ENCODE measurements at regions not wholly inside any gene's neighbourhood (a gene's known extent, or its start where the extent isn't known, plus 50 kb on each side); places are given as distances from the start of the nearest gene placed in this dataset. TPM values are rescaled to one million over a fixed set of nuclear protein-coding genes. Genes with fewer than 3 reads are reported as not detected.

GRCh38 chr22:47225931-47226633, 463.6 kb downstream of the TBC1D22A start:
- no TSS peak for BruUV-seq (replicated peaks)
- POLR2A ChIA-PET: no interaction called here
- FAIRE-seq (no peak), ATAC-seq (peak; percentile 41; the same call in 2 of the 3 replicates), DNase-seq (ENCODE audit: low spot score) (no peak)
- H3K4me3 ChIP-seq (replicated peaks in 1 of 3; ENCODE audit: insufficient read depth in 1 of 3, low read depth in 2 of 3, low read length in 3 of 3): no peak overlapping the region
- H2AFZ ChIP-seq (ENCODE audit: low read length): no peak overlapping the region
- CTCF ChIA-PET (ENCODE audit: low intra/inter-chr PET ratio, low total read pairs): no interaction called here
- peaks cover 0 to 6% of the 10 kb centered on the region in 2 experiments; a peak in 1 of 5 replicates for H3K27me3 ChIP-seq (ENCODE audit: control insufficient read depth in 1 of 2, insufficient read depth in 2 of 2, low read length in 2 of 2)
- 3% methylated on average over 6 of the region's 15 CpGs for WGBS (ENCODE audit: low lambda C conversion rate)
- H3K9me3 ChIP-seq (ENCODE audit: low read length): no peaks in the 10 kb centered on the region
- no peak overlapping the region for H3K9ac ChIP-seq (ENCODE audit: insufficient read depth, low read depth, low read length)
- in situ Hi-C loops (cut with HindIII; ENCODE audit: extremely low pct_ligation_motif_present, low pct_unique_long_range_greater_than_20kb): no loop called here
- H3K4me1 ChIP-seq (ENCODE audit: insufficient read depth, low read length): no peaks in the 10 kb centered on the region
- no peaks in the 10 kb centered on the region for H4K20me1 ChIP-seq (ENCODE audit: insufficient read depth, low read length)
- H3K27ac ChIP-seq (ENCODE audit: extremely low read length, insufficient read depth, low read length): no peak overlapping the region
- no peaks in the 10 kb centered on the region for H3K79me2 ChIP-seq (ENCODE audit: insufficient read depth, low read length)
- no peaks in the 10 kb centered on the region for H3K36me3 ChIP-seq (replicated peaks in 1 of 2; ENCODE audit: control insufficient read depth in 1 of 2, insufficient read depth in 2 of 2, low read length in 2 of 2)
- peak; percentile 69; the same call in 1 of the 2 replicates for TF ChIP-seq HNRNPL (IDR thresholded peaks at IDR 0.05; ENCODE audit: low read depth, low read length)
- TF ChIP-seq ZNF317 (CRISPR knock-in tag; IDR thresholded peaks at IDR 0.05): no peak
- intact Hi-C loops (cut with micrococcal nuclease; ENCODE audit: unreplicated experiment): no loop called here
- H3K4me2 ChIP-seq (ENCODE audit: low read depth, low read length): no peak overlapping the region

DNA sequence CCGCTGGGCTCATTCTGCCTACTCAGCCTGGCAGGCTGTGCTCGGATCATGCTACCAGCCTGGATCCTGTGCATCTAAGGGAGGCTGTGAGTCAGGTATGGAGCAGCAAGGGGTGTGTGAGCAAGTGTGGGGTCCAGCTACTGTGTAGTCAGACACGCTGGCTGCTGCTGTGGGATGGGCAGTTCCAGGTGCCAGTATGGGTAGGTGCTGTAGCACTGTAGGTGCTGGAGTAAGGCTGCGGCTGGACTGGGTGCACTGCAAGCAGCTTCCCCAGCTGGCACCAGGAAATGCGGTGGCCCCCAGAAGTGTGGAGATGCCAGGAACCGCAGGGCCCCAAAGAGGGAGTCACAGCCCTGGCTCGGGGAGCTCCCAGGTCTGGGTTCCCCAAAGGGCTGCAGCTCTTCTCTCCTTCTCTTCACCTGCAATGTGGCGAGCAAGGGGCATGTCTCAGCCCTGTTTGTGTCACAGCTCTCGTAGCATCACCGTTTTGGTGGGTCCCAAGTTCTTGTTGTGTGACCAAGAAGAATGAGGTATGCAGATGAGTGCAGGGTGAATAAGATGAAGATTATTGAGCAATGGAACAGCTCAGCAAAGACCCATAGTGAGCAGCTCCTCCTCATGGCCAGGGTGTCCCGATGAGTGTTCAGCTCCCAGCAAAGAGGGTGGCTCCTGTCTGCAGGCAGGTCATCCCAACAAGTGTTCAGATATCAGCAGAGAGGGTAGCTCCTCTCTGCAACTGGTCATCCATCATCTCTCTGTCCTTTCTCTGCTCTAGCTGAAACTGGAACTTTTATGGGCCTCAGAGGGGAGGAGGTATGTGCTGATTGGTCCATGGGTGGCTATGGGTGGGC, 462.9 kb downstream of the TBC1D22A start:
- Histone ChIP-seq H3K36me3 (replicated peaks in 1 of 2; ENCODE audit: control insufficient read depth in 1 of 2, insufficient read depth in 2 of 2, low read length in 2 of 2) (no peaks in the 10 kb centered on the region), H3K4me3 (replicated peaks in 1 of 3; ENCODE audit: insufficient read depth in 1 of 3, low read depth in 2 of 3, low read length in 3 of 3) (no peak overlapping the region), H3K4me1 (ENCODE audit: insufficient read depth, low read length) (no peaks in the 10 kb centered on the region), H2AFZ (ENCODE audit: low read length) (no peak overlapping the region), H3K9me3 (ENCODE audit: low read length) (no peaks in the 10 kb centered on the region), H4K20me1 (ENCODE audit: insufficient read depth, low read length) (no peaks in the 10 kb centered on the region), H3K27ac (ENCODE audit: extremely low read length, insufficient read depth, low read length) (no peak overlapping the region), H3K4me2 (ENCODE audit: low read depth, low read length) (no peak overlapping the region), H3K27me3 (ENCODE audit: control insufficient read depth in 1 of 2, insufficient read depth in 2 of 2, low read length in 2 of 2) (peaks cover 0 to 6% of the 10 kb centered on the region in 2 experiments; a peak in 1 of 5 replicates), H3K79me2 (ENCODE audit: insufficient read depth, low read length) (no peaks in the 10 kb centered on the region), H3K9ac (ENCODE audit: insufficient read depth, low read depth, low read length) (no peak overlapping the region)
- in situ Hi-C loops (cut with HindIII; ENCODE audit: extremely low pct_ligation_motif_present, low pct_unique_long_range_greater_than_20kb) (no loop called here), intact Hi-C loops (cut with micrococcal nuclease; ENCODE audit: unreplicated experiment) (no loop called here)
- CTCF ChIA-PET (ENCODE audit: low intra/inter-chr PET ratio, low total read pairs): no interaction called here
- DNase-seq (ENCODE audit: low spot score) (no peak), ATAC-seq (no peak), FAIRE-seq (no peak)
- POLR2A ChIA-PET: no interaction called here
- no peak for TF ChIP-seq MAFF (IDR thresholded peaks at IDR 0.05; ENCODE audit: low read depth, low read length)
- no peak for TF ChIP-seq ZMAT3 (CRISPR knock-in tag; conservative IDR thresholded peaks at IDR 0.05)
- TF ChIP-seq MED1 (CRISPR knock-in tag; IDR thresholded peaks at IDR 0.05): no peak
- TF ChIP-seq TRAFD1 (CRISPR knock-in tag; IDR thresholded peaks at IDR 0.05; ENCODE audit: borderline replicate concordance): no peak
- no TSS peak for BruUV-seq (replicated peaks)
- WGBS (ENCODE audit: low lambda C conversion rate): 18% methylated on average over 6 of the region's 11 CpGs

Small RNAs in the stretch of these regions (microRNA-seq; reads per million reads assigned to microRNA genes)
- not detected for gene MIR3201
- gene MIR3667: not detected
- not detected for gene MIR4535

Small RNAs in the stretch of these regions (small RNA-seq; reads per million reads assigned to genes)
- gene MIR3201 (ENCODE audit: insufficient read depth in 2 of 3, insufficient read length in 3 of 3, low read depth in 2 of 3, low replicate concordance in 1 of 3) (0 reads per million in 3 experiments), gene MIR3667 (ENCODE audit: insufficient read depth in 2 of 3, insufficient read length in 3 of 3, low read depth in 2 of 3, low replicate concordance in 1 of 3) (0 reads per million in 3 experiments), gene MIR4535 (ENCODE audit: insufficient read depth in 2 of 3, insufficient read length in 3 of 3, low read depth in 2 of 3, low replicate concordance in 1 of 3) (0 reads per million in 3 experiments)

All from HepG2 (cell line).